Skeletal muscle satellite cell (primary cell): ENCODE measurements at regions not wholly inside any gene's neighbourhood (a gene's known extent, or its start where the extent isn't known, plus 50 kb on each side); places are given as distances from the start of the nearest gene placed in this dataset.

Experiments used
- H3K27me3 ChIP-seq: 2 replicates; pipeline ENCODE4 v1.7.0; 2013; ENCODE audit warnings: low read length; ENCODE audit not compliant: control insufficient read depth, insufficient read depth
- H3K36me3 ChIP-seq: 2 replicates; pipeline ENCODE4 v1.7.0; 2013; ENCODE audit warnings: mild to moderate bottlenecking, control low read depth, low read length; ENCODE audit not compliant: insufficient read depth
- H3K4me1 ChIP-seq: 2 replicates; pipeline ENCODE4 v1.7.0; 2013; ENCODE audit warnings: low read length; ENCODE audit not compliant: control insufficient read depth, insufficient read depth
- H3K4me2 ChIP-seq: 2 replicates; pipeline ENCODE4 v1.7.0; 2013; ENCODE audit warnings: mild to moderate bottlenecking, low read length
- H3K4me3 ChIP-seq: 2 replicates; pipeline ENCODE4 v1.7.0; 2013; ENCODE audit warnings: low read length
- H3K9ac ChIP-seq: 2 replicates; pipeline ENCODE4 v1.7.0; 2013; ENCODE audit warnings: mild to moderate bottlenecking, low read depth, low read length, moderate library complexity
- H3K9me3 ChIP-seq: replicated peaks from 2 replicates; pipeline ENCODE4 v1.7.0; 2013; ENCODE audit warnings: mild to moderate bottlenecking, control low read depth, low read length

- Histone ChIP-seq H3K4me1 (peaks cover 3% of the 10 kb centered on the region), H3K4me2 (no peak overlapping the region), H3K27me3 (no peaks in the 10 kb centered on the region), H3K9ac (no peak overlapping the region), H3K9me3 (no peaks in the 10 kb centered on the region), H3K4me3 (no peak overlapping the region), H3K36me3 (no peaks in the 10 kb centered on the region)
Measured at GRCh38 chr9:75463871-75464270, 375.6 kb downstream of the OSTF1 start.

GRCh38 chr9:75464726-75465125 lies 376.4 kb downstream of the OSTF1 start:
- no peak overlapping the region for H3K4me3 ChIP-seq
- no peak overlapping the region for H3K4me2 ChIP-seq
- H3K4me1 ChIP-seq: peaks cover 3% of the 10 kb centered on the region
- no peak overlapping the region for H3K9ac ChIP-seq
- H3K9me3 ChIP-seq: no peaks in the 10 kb centered on the region
- H3K36me3 ChIP-seq: no peaks in the 10 kb centered on the region
- H3K27me3 ChIP-seq: no peaks in the 10 kb centered on the region

GRCh38 chr9:75467142-75467541 lies 378.8 kb downstream of the OSTF1 start:
- H3K4me2 ChIP-seq: no peak overlapping the region
- no peaks in the 10 kb centered on the region for H3K27me3 ChIP-seq
- no peaks in the 10 kb centered on the region for H3K36me3 ChIP-seq
- H3K4me3 ChIP-seq: no peak overlapping the region
- H3K9ac ChIP-seq: no peak overlapping the region
- no peaks in the 10 kb centered on the region for H3K9me3 ChIP-seq
- peaks cover 3% of the 10 kb centered on the region for H3K4me1 ChIP-seq

GRCh38 chr9:75471549-75472114 lies 383.3 kb downstream of the OSTF1 start:
- H3K27me3 ChIP-seq: no peaks in the 10 kb centered on the region
- H3K36me3 ChIP-seq: no peaks in the 10 kb centered on the region
- H3K4me2 ChIP-seq: no peak overlapping the region
- H3K9ac ChIP-seq: no peak overlapping the region
- no peaks in the 10 kb centered on the region for H3K9me3 ChIP-seq
- H3K4me1 ChIP-seq: no peaks in the 10 kb centered on the region
- H3K4me3 ChIP-seq: no peak overlapping the region

- H3K4me2 ChIP-seq: no peak overlapping the region
- H3K27me3 ChIP-seq: no peaks in the 10 kb centered on the region
- H3K4me1 ChIP-seq: no peaks in the 10 kb centered on the region
- H3K4me3 ChIP-seq: no peak overlapping the region
- no peak overlapping the region for H3K9ac ChIP-seq
- no peaks in the 10 kb centered on the region for H3K36me3 ChIP-seq
- no peaks in the 10 kb centered on the region for H3K9me3 ChIP-seq
Measured at GRCh38 chr9:75482566-75482965, 394.3 kb downstream of the OSTF1 start.

GRCh38 chr9:75483636-75484035 lies 395.3 kb downstream of the OSTF1 start:
- Histone ChIP-seq H3K4me1 (no peaks in the 10 kb centered on the region), H3K9me3 (no peaks in the 10 kb centered on the region), H3K27me3 (peaks cover 2% of the 10 kb centered on the region), H3K36me3 (no peaks in the 10 kb centered on the region), H3K9ac (no peak overlapping the region), H3K4me3 (no peak overlapping the region), H3K4me2 (no peak overlapping the region)

- no peaks in the 10 kb centered on the region for H3K36me3 ChIP-seq
- no peaks in the 10 kb centered on the region for H3K4me1 ChIP-seq
- peaks cover 2% of the 10 kb centered on the region for H3K27me3 ChIP-seq
- no peak overlapping the region for H3K4me3 ChIP-seq
- H3K9ac ChIP-seq: no peak overlapping the region
- H3K9me3 ChIP-seq: no peaks in the 10 kb centered on the region
- no peak overlapping the region for H3K4me2 ChIP-seq
Measured at GRCh38 chr9:75487856-75488718, 399.8 kb downstream of the OSTF1 start.

- Histone ChIP-seq H3K4me2 (no peak overlapping the region), H3K4me1 (no peaks in the 10 kb centered on the region), H3K9me3 (no peaks in the 10 kb centered on the region), H3K27me3 (peaks cover 2% of the 10 kb centered on the region), H3K4me3 (no peak overlapping the region), H3K36me3 (no peaks in the 10 kb centered on the region), H3K9ac (no peak overlapping the region)
Measured at GRCh38 chr9:75488719-75489110, 400.4 kb downstream of the OSTF1 start.

- Histone ChIP-seq H3K9ac (no peak overlapping the region), H3K4me1 (no peaks in the 10 kb centered on the region), H3K4me2 (no peak overlapping the region), H3K9me3 (no peaks in the 10 kb centered on the region), H3K4me3 (no peak overlapping the region), H3K36me3 (no peaks in the 10 kb centered on the region), H3K27me3 (peaks cover 2% of the 10 kb centered on the region)
Measured at GRCh38 chr9:75490326-75490725, 400.1 kb upstream of the PCSK5 start.

GRCh38 chr9:75491533-75491932 lies 398.9 kb upstream of the PCSK5 start:
- Histone ChIP-seq H3K4me3 (no peak overlapping the region), H3K27me3 (peaks cover 2% of the 10 kb centered on the region), H3K9me3 (no peaks in the 10 kb centered on the region), H3K9ac (no peak overlapping the region), H3K4me2 (no peak overlapping the region), H3K36me3 (no peaks in the 10 kb centered on the region), H3K4me1 (no peaks in the 10 kb centered on the region)

- Histone ChIP-seq H3K9ac (no peak overlapping the region), H3K36me3 (no peaks in the 10 kb centered on the region), H3K27me3 (no peaks in the 10 kb centered on the region), H3K4me1 (no peaks in the 10 kb centered on the region), H3K4me3 (no peak overlapping the region), H3K9me3 (no peaks in the 10 kb centered on the region), H3K4me2 (no peak overlapping the region)
Measured at GRCh38 chr9:75499812-75500211, 390.7 kb upstream of the PCSK5 start.

- no peak overlapping the region for H3K9ac ChIP-seq
- H3K4me3 ChIP-seq: no peak overlapping the region
- no peaks in the 10 kb centered on the region for H3K36me3 ChIP-seq
- no peaks in the 10 kb centered on the region for H3K4me1 ChIP-seq
- H3K4me2 ChIP-seq: no peak overlapping the region
- no peaks in the 10 kb centered on the region for H3K27me3 ChIP-seq
- H3K9me3 ChIP-seq: no peaks in the 10 kb centered on the region
Measured at GRCh38 chr9:75500479-75500878, 390.0 kb upstream of the PCSK5 start.
